Body of pancreas (tissue), 4 donors: ENCODE measurements at regions not wholly inside any gene's neighbourhood (a gene's known extent, or its start where the extent isn't known, plus 50 kb on each side); places are given as distances from the start of the nearest gene placed in this dataset.

Source experiments
- CTCF ChIP-seq, 7 experiments: fragments of 450-650 bp in 4 of 7; fragments of 200-600 bp in 3 of 7; sonication (generic) in 3 of 7; IDR thresholded peaks; one replicate each; pipeline ENCODE4 v1.5.1; 2016 to 2019; ENCODE audit warnings: antibody characterized with exemption in 7 of 7
- POLR2A ChIP-seq, 3 donors: fragments of 450-650 bp; IDR thresholded peaks; one replicate each; pipeline ENCODE4 v1.6.1; 2016; ENCODE audit warnings: antibody characterized with exemption in 3 of 3, mild to moderate bottlenecking in 2 of 3

GRCh38 chr17:77600346-77600745, 358.2 kb upstream of the TNRC6C start:
- TF ChIP-seq CTCF (IDR thresholded peaks at IDR 0.05): no peak
- TF ChIP-seq POLR2A (IDR thresholded peaks at IDR 0.05): no peak
